ENCODE measurements at regions not wholly inside any gene's neighbourhood (a gene's known extent, or its start where the extent isn't known, plus 50 kb on each side); places are given as distances from the start of the nearest gene placed in this dataset.
"Not testable (repeated sequence)": the region's sequence is repeated elsewhere in the genome, so short reads cannot be mapped to it uniquely, and the experiment has no call there.

DNA sequence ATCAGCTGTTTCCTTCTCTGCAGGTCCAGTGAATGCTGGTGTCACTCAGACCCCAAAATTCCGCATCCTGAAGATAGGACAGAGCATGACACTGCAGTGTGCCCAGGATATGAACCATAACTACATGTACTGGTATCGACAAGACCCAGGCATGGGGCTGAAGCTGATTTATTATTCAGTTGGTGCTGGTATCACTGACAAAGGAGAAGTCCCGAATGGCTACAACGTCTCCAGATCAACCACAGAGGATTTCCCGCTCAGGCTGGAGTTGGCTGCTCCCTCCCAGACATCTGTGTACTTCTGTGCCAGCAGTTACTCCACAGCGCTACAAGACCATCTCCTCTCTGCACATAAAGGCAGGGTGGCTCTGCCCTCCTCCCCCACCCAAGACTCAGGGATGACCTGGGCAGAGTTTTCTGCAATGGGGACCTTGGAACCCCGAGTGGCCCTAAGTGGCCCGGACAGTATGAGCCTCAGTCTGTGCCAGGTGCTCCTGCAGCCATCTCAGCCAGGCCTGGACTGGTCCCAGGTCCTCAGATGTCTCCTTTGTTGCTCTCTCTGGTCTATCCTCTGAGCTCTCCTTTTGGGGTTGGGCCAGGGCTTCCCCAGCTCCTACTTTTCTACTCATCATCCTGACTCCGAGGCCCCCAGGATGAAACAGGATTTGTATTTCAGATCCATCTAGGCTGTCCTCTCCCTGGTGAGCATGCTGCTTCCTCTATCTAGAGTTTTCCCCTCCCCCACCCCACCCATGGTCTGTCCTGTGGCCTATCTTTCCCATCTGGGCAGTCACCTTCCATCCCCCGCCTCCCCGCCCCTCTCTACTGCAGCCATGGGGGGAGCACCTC, 212.1 kb upstream of the PRSS58 start:
- H3K4me3 ChIP-seq, result no peak overlapping the region
- intact Hi-C loops (cut with DNase I), result no loop called here
- no peaks in the 10 kb centered on the region for H3K36me3 ChIP-seq (replicated peaks in 1 of 2)
- DNase-seq, result no peak
- 71 to 88% (median 73%) methylated on average over 10 to 11 of the region's 11 CpGs for WGBS, 4 donors
- H3K9me3 ChIP-seq (replicated peaks in 1 of 3), result no peaks in the 10 kb centered on the region
- H3K27ac ChIP-seq, result no peak overlapping the region
- no peaks in the 10 kb centered on the region for H3K4me1 ChIP-seq (replicated peaks in 1 of 2)
- TF ChIP-seq, protein P1, sequence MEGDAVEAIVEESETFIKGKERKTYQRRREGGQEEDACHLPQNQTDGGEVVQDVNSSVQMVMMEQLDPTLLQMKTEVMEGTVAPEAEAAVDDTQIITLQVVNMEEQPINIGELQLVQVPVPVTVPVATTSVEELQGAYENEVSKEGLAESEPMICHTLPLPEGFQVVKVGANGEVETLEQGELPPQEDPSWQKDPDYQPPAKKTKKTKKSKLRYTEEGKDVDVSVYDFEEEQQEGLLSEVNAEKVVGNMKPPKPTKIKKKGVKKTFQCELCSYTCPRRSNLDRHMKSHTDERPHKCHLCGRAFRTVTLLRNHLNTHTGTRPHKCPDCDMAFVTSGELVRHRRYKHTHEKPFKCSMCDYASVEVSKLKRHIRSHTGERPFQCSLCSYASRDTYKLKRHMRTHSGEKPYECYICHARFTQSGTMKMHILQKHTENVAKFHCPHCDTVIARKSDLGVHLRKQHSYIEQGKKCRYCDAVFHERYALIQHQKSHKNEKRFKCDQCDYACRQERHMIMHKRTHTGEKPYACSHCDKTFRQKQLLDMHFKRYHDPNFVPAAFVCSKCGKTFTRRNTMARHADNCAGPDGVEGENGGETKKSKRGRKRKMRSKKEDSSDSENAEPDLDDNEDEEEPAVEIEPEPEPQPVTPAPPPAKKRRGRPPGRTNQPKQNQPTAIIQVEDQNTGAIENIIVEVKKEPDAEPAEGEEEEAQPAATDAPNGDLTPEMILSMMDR (IDR thresholded peaks at IDR 0.05), result no peak
- TF ChIP-seq POLR2A (IDR thresholded peaks at IDR 0.05), result no peak
- H3K27me3 ChIP-seq, result no peaks in the 10 kb centered on the region

DNA sequence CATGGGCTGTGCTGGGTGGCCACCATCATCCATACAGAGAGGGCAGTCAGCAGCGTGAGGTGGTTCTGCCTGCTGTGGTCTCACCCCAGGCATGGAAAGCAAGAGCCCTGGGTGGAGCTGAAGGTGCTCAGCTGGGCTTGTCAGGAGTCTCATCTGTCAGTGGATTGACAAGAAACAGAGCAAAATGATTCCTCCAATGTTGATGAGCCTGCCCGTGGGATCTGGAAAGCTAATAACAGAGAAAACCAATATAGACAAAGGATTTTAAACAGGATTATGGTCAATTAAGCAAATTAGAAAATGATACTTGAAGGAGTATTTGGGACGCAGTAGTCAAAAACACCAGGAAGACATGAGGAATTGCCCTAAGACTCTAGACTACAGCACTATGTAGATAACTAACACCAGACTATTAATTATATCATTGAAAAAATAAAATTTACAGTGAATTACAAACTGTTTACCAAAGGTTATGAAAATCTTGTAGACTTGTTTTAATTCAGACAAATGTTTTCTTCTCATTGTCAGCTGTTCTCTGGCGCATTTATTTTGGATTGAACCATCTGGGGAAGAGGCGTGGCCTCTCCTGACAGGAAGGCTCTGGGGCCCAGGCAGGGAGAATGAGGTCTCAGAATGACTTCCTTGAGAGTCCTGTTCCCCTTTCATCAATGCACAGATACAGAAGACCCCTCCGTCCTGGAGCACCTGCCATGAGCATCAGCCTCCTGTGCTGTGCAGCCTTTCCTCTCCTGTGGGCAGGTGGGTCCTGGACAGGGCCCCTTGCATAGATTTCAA, 211.2 kb upstream of the PRSS58 start:
- 72 to 76% (median 73%) methylated on average over 6 of the region's 6 CpGs for WGBS, 4 donors

DNA sequence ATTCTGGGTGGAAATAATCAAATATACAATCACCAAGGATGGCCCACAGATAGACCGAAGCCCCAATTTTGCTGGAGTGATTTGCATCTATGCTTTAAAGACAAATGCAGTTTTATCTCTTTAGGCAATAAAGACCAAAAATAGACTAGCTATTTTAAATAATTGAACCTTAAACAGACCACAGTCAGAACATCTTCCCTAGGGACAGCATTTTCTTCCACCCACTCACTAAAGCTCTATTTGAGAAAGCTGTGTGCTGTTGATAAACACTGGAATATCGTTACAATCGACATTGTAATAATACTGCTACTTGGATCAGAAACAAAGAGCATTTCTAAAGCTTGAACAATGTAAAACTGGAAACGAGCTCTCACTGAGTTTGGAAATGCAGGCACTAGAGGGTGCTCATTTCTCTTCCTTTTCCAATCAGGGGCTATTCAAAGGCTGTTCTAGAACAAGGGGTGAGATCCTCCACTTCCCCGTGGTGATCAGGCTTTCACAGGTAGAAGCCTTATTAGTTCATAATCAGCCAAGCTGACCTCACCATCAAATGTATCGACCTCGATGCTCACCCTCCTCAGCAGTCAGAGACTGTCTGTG, 209.3 kb upstream of the PRSS58 start:
- 39 to 60% (median 52%) methylated on average over 6 to 7 of the region's 7 CpGs for WGBS, 4 donors
- H3K4me1 ChIP-seq (replicated peaks in 1 of 2); H3K4me3 ChIP-seq; H3K27me3 ChIP-seq; H3K27ac ChIP-seq; H3K9me3 ChIP-seq (replicated peaks in 1 of 3); DNase-seq; H3K36me3 ChIP-seq (replicated peaks in 1 of 2); intact Hi-C loops (cut with DNase I): not testable (repeated sequence)

More for the DNA sequence above, 211.2 kb upstream of the PRSS58 start:
- no peak for TF ChIP-seq POLR2A (IDR thresholded peaks at IDR 0.05)
- TF ChIP-seq, protein P1 (IDR thresholded peaks at IDR 0.05), result no peak
- Histone ChIP-seq H3K27ac (no peak overlapping the region), H3K9me3 (replicated peaks in 1 of 3) (no peaks in the 10 kb centered on the region), H3K27me3 (no peaks in the 10 kb centered on the region), H3K36me3 (replicated peaks in 1 of 2) (no peaks in the 10 kb centered on the region), H3K4me3 (no peak overlapping the region), H3K4me1 (replicated peaks in 1 of 2) (no peaks in the 10 kb centered on the region)
- DNase-seq, result no peak
- intact Hi-C loops (cut with DNase I), result no loop called here

DNA sequence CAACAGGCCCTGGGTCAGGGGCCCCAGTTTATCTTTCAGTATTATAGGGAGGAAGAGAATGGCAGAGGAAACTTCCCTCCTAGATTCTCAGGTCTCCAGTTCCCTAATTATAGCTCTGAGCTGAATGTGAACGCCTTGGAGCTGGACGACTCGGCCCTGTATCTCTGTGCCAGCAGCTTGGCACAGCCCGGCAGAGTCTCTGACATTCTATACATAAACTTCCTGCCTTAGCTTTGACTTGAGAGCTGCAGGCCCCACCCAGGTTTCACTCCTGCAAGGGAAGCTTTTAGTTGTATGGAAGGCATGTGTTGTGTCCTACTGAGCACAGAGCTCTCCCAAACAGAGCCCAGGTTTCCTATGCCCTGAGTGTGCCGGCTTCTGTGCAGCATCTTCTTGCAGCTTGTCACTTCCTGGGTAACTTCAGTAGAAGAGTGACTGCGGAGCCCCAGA, 205.6 kb upstream of the PRSS58 start:
- no peaks in the 10 kb centered on the region for H3K27me3 ChIP-seq
- H3K4me3 ChIP-seq, result no peak overlapping the region
- DNase-seq, result no peak
- WGBS, 4 donors, result 47 to 60% (median 54%) methylated on average over 6 of the region's 6 CpGs
- H3K9me3 ChIP-seq (replicated peaks in 1 of 3), result no peaks in the 10 kb centered on the region
- no peak overlapping the region for H3K27ac ChIP-seq
- H3K36me3 ChIP-seq (replicated peaks in 1 of 2), result no peaks in the 10 kb centered on the region
- TF ChIP-seq POLR2A (IDR thresholded peaks at IDR 0.05), result no peak
- TF ChIP-seq, protein P1 (IDR thresholded peaks at IDR 0.05), result no peak
- no peaks in the 10 kb centered on the region for H3K4me1 ChIP-seq (replicated peaks in 1 of 2)
- intact Hi-C loops (cut with DNase I), result no loop called here
